Testis (tissue), 2 donors: ENCODE measurements at regions not wholly inside any gene's neighbourhood (a gene's known extent, or its start where the extent isn't known, plus 50 kb on each side); places are given as distances from the start of the nearest gene placed in this dataset.

ENCODE experiments used
- POLR2A ChIP-seq: fragments of 450-650 bp; IDR thresholded peaks from one replicate; pipeline ENCODE4 v1.6.1; 2017; ENCODE audit warnings: antibody characterized with exemption, mild to moderate bottlenecking, moderate library complexity
- TF ChIP-seq, protein P1 (sequence below), 3 experiments: fragments of 450-650 bp in 2 of 3; fragments of 200-600 bp in 1 of 3; sonication (generic) in 1 of 3; IDR thresholded peaks; one replicate each; pipeline ENCODE4 v1.5.1; 2016 to 2019; ENCODE audit warnings: antibody characterized with exemption in 3 of 3, mild to moderate bottlenecking in 2 of 3, moderate library complexity in 1 of 3

DNA sequence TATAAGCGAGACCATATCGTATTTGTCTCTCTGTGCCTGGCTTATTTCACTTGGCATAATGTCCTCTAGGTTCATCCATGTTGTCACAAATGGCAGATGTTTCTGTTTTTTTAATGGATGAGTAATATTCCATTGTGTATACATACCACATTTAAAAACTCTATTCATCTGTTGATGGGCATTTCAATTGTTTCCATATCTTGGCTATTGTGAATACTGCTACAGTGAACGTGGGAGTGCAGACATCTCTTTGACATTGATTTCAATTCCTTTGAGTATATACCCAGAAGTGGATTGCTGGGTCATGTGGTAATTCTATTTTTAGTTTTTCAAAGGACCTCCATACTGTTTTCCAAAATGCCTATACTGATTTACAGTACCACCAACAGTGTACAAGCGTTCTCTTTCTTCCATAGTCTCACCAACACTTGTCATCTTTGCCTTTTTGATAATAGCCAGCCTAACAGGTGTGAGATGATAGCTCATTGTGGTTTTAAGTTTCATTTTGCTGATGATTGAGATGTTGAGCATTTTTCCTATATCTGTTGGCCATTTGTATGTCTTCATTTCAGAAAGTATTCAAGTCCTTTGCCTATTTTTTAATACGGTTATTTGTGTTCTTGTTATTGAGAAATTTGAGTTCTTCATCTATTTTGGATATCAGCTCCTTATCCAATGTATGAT lies 194.7 kb upstream of the E2F8 start:
- TF ChIP-seq, protein P1, sequence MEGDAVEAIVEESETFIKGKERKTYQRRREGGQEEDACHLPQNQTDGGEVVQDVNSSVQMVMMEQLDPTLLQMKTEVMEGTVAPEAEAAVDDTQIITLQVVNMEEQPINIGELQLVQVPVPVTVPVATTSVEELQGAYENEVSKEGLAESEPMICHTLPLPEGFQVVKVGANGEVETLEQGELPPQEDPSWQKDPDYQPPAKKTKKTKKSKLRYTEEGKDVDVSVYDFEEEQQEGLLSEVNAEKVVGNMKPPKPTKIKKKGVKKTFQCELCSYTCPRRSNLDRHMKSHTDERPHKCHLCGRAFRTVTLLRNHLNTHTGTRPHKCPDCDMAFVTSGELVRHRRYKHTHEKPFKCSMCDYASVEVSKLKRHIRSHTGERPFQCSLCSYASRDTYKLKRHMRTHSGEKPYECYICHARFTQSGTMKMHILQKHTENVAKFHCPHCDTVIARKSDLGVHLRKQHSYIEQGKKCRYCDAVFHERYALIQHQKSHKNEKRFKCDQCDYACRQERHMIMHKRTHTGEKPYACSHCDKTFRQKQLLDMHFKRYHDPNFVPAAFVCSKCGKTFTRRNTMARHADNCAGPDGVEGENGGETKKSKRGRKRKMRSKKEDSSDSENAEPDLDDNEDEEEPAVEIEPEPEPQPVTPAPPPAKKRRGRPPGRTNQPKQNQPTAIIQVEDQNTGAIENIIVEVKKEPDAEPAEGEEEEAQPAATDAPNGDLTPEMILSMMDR (IDR thresholded peaks at IDR 0.05): no peak
- no peak for TF ChIP-seq POLR2A
